Retinal pigment epithelial cell (primary cell): ENCODE measurements at regions not wholly inside any gene's neighbourhood (a gene's known extent, or its start where the extent isn't known, plus 50 kb on each side); places are given as distances from the start of the nearest gene placed in this dataset.

Experiments
- DNase-seq: peaks from one replicate; pipeline ENCODE4 v3.0.0-alpha.2; 2010; ENCODE audit warnings: low read depth
- H3K4me3 ChIP-seq: 2 replicates; pipeline ENCODE4 v1.5.1; 2011; ENCODE audit warnings: mild to moderate bottlenecking, low read length, control low read depth, moderate library complexity
- TF ChIP-seq, protein P1 (sequence below): conservative IDR thresholded peaks from 2 replicates; pipeline ENCODE4 v1.5.1; 2011; ENCODE audit warnings: low read depth, low read length, control low read depth, inconsistent platforms

DNA sequence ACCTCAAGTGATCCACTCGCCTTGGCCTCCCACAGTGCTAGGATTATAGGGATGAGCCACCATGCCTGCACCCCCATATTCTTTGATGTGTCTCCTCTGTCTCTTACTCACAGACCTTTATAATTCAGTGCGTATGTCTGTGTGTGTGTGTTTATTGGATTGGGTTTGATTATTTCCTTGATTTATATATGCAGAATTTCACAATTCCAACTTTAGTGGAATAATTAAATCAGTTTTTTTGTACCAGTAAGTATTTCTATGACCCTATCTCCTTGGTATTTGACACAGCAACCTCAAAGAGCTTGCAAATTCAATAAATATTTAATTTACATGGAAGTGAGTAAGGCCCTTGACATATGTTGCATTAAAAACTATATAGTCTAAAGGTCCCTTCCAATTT lies 333.9 kb upstream of the ADAMTS5 start:
- no peak overlapping the region for H3K4me3 ChIP-seq
- DNase-seq, result no peak
- TF ChIP-seq, protein P1, sequence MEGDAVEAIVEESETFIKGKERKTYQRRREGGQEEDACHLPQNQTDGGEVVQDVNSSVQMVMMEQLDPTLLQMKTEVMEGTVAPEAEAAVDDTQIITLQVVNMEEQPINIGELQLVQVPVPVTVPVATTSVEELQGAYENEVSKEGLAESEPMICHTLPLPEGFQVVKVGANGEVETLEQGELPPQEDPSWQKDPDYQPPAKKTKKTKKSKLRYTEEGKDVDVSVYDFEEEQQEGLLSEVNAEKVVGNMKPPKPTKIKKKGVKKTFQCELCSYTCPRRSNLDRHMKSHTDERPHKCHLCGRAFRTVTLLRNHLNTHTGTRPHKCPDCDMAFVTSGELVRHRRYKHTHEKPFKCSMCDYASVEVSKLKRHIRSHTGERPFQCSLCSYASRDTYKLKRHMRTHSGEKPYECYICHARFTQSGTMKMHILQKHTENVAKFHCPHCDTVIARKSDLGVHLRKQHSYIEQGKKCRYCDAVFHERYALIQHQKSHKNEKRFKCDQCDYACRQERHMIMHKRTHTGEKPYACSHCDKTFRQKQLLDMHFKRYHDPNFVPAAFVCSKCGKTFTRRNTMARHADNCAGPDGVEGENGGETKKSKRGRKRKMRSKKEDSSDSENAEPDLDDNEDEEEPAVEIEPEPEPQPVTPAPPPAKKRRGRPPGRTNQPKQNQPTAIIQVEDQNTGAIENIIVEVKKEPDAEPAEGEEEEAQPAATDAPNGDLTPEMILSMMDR, result no peak

DNA sequence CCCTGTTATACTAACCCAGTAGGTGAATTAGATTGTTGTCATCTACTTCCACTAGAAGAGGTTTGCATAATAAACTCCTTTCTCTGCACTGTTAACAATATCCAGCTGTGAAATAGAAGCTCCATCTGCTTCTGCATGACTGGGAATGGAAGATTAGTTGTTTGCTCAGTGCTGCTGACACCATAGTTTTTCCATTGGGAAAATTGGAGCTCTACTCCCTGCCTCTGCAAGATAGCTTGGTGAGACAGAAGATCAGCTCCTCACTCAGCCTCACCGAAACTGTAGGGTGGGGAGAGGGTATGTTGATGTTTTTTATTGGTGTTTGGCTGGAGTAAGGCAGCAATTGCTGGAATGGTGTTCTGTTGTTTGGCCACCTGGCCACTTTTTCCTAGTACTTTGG lies 331.6 kb upstream of the ADAMTS5 start:
- H3K4me3 ChIP-seq, result no peak overlapping the region
- no peak for DNase-seq
- TF ChIP-seq, protein P1, result no peak

DNA sequence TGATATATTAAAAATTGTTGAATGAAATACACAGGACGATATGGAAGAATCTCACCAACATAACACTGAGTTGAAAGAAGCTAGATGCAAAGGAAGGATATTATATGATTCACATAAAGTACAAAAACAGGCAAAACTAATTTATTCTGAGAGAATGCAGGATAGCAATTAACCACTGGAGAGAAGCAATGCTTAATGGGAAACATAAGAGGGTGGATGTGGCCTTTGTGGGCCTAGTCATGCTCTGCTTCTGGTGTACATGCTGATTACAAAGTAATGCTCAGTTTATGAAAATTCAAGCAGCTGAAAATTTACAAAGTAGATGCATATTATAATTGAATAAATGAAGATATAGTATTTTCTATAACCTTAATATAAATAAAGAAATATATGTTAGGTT lies 326.4 kb upstream of the ADAMTS5 start:
- no peak overlapping the region for H3K4me3 ChIP-seq
- no peak for DNase-seq
- TF ChIP-seq, protein P1, result no peak

DNA sequence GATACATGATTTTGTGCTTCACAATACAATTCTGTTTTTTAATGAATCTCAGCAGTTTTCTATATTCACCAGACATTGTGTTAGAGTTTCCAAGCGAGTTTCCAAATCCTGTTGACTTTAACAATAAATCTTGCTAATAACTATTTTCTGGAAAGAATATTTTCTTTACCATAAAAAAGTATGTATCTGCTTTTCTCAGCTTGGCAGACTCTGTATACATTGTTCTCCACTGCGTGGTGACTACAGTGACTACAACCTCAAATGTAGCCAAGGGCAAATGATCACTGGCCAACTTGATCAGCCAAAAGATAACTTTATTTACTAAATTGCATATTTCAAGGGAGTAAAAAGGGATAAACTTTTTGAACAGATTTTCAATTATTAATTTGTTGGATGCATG lies 325.9 kb upstream of the ADAMTS5 start:
- TF ChIP-seq, protein P1, result no peak
- H3K4me3 ChIP-seq, result no peak overlapping the region
- DNase-seq, result no peak

DNA sequence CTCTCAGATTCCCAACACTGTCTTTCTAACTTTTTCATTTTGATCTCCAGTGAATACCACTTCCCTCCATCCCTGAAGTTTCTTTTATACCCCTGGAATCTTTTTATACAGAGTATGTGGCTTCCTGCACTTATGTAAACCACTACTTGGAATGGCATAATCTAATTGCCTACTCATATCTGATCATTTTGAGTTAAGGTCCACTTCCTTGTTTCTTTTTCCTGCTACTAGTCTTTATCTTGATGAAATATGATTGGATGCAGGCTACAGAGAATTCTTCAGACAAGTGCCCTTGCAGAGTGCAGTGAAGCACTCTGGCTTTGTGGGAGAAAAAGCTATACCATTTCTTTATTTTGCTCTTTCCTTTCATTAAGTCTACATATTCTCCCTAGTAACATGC lies 325.3 kb upstream of the ADAMTS5 start:
- TF ChIP-seq, protein P1, result no peak
- DNase-seq, result no peak
- no peak overlapping the region for H3K4me3 ChIP-seq

DNA sequence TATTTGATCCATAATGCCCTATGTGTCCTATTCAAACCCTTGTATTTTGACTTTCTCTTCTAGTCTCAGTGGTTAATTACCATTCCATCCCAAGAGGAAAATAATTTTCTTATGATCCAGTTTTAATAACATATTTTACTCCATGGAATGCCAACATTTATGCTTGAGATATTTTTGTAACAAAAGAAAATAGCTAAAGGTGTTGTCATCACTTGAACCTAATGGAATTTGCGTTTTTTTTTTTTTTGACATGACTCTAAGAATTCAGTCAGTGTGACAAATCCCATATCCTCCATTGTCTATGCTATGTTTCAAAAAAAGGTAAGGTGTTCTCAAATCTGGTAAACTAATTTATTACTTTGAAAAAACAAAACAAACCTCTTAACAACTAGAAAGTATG lies 324.1 kb upstream of the ADAMTS5 start:
- TF ChIP-seq, protein P1, result no peak
- no peak for DNase-seq

DNA sequence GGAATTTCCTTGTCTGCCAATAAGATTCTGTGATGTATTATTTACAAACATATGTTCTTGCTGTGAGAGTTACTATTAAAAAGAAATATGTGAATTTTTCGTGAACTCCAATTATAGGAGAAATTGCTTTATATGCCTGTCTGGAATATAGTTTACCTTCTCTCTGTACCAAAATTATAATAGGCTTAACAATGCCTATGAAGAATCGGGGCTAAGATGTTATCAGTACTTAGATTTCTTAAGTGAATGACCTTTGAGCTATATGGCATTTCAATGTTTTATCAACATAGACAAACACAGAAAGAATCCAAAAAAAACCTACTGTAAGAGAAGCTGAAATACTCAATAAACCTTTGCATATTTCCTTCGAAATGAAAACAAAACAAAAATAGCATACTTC lies 323.1 kb upstream of the ADAMTS5 start:
- TF ChIP-seq, protein P1, result no peak
- H3K4me3 ChIP-seq, result no peak overlapping the region
- DNase-seq, result no peak

More for the DNA sequence above, 324.1 kb upstream of the ADAMTS5 start:
- H3K4me3 ChIP-seq, result no peak overlapping the region
